Activated CD8-positive, alpha-beta memory T cell treated with anti-CD3 and anti-CD28 coated beads, Interleukin-2, amount 10 ng/mL, durations not matched to agents 7 days and 5 days (primary cell): ENCODE measurements at regions not wholly inside any gene's neighbourhood (a gene's known extent, or its start where the extent isn't known, plus 50 kb on each side); places are given as distances from the start of the nearest gene placed in this dataset.
A peak's percentile ranks its signal among the peaks of the same experiment; 100 is the strongest.

Experiments
- ATAC-seq: fragments of 150-1000 bp; cut with Tn5 transposase; one replicate; pipeline ENCODE4 v1.10.0; 2021; ENCODE audit warnings: moderate library complexity
- CTCF ChIA-PET: fragments of 350-600 bp; sonication (Branson Sonifier 250); formaldehyde crosslinking; loops from one replicate; lab custom pipeline; 2021; ENCODE audit warnings: antibody characterized with exemption; lab: Charles Lee
- DNase-seq: peaks from one replicate; pipeline ENCODE4 v3.0.0-alpha.2; 2020
- H3K27ac Mint-ChIP-seq: one replicate; pipeline ENCODE4 v1.8.0; 2021; ENCODE audit warnings: mild to moderate bottlenecking, mixed read lengths
- H3K27me3 Mint-ChIP-seq: one replicate; pipeline ENCODE4 v1.8.0; 2021; ENCODE audit warnings: mixed read lengths
- H3K36me3 Mint-ChIP-seq: one replicate; pipeline ENCODE4 v1.8.0; 2021; ENCODE audit warnings: mild to moderate bottlenecking, mixed read lengths
- H3K4me1 Mint-ChIP-seq: one replicate; pipeline ENCODE4 v1.8.0; 2021; ENCODE audit warnings: mixed read lengths
- H3K4me3 Mint-ChIP-seq: one replicate; pipeline ENCODE4 v1.8.0; 2021; ENCODE audit warnings: mild to moderate bottlenecking, moderate library complexity, mixed read lengths
- H3K9me3 Mint-ChIP-seq: one replicate; pipeline ENCODE4 v1.8.0; 2022; ENCODE audit warnings: low read depth, mixed read lengths

- Mint-ChIP-seq H3K9me3 (peaks cover 2% of the 10 kb centered on the region), H3K27ac (no peak overlapping the region), H3K4me3 (no peak overlapping the region), H3K4me1 (peaks cover 27% of the 10 kb centered on the region), H3K36me3 (peaks cover 10% of the 10 kb centered on the region), H3K27me3 (no peaks in the 10 kb centered on the region)
- ATAC-seq (no peak), DNase-seq (no peak)
- CTCF ChIA-PET = interaction anchor here (1.1 to 1.8 kb wide), 3 partner anchors 9 to 21 kb away, joined by 3 to 7 read pairs (median 4); no protein-coding TSS in a partner anchor
Measured at GRCh38 chr6:137953761-137954160, 86.7 kb downstream of the TNFAIP3 start.

- CTCF ChIA-PET = interaction anchor here (1.1 to 1.8 kb wide), 3 partner anchors 9 to 21 kb away, joined by 3 to 7 read pairs (median 4); no protein-coding TSS in a partner anchor
- Mint-ChIP-seq H3K9me3 (peaks cover 3% of the 10 kb centered on the region), H3K27me3 (no peaks in the 10 kb centered on the region), H3K4me1 (peaks cover 28% of the 10 kb centered on the region), H3K36me3 (peaks cover 12% of the 10 kb centered on the region), H3K27ac (no peak overlapping the region), H3K4me3 (no peak overlapping the region)
- ATAC-seq (no peak), DNase-seq (no peak)
Measured at GRCh38 chr6:137954253-137954652, 87.2 kb downstream of the TNFAIP3 start.

- peaks cover 22% of the 10 kb centered on the region for H3K36me3 Mint-ChIP-seq
- H3K4me1 Mint-ChIP-seq = peaks cover 14% of the 10 kb centered on the region
- ATAC-seq (no peak), DNase-seq (no peak)
- peaks cover 8% of the 10 kb centered on the region for H3K9me3 Mint-ChIP-seq
- CTCF ChIA-PET = interaction anchor here (1.0 kb wide), 1 partner anchor 11 kb away, joined by 3 read pairs; no protein-coding TSS in a partner anchor
- no peak overlapping the region for H3K4me3 Mint-ChIP-seq
- no peaks in the 10 kb centered on the region for H3K27me3 Mint-ChIP-seq
- H3K27ac Mint-ChIP-seq = no peak overlapping the region
Measured at GRCh38 chr6:137956098-137956488, 89.0 kb downstream of the TNFAIP3 start.

- Mint-ChIP-seq H3K4me1 (peaks cover 12% of the 10 kb centered on the region), H3K9me3 (peaks cover 11% of the 10 kb centered on the region), H3K36me3 (peaks cover 27% of the 10 kb centered on the region), H3K27me3 (no peaks in the 10 kb centered on the region), H3K27ac (no peak overlapping the region), H3K4me3 (no peak overlapping the region)
- ATAC-seq (no peak), DNase-seq (no peak)
- CTCF ChIA-PET = interaction anchor here (1.3 to 3.1 kb wide), 2 partner anchors 10 to 12 kb away, joined by 5 to 13 read pairs; no protein-coding TSS in a partner anchor
Measured at GRCh38 chr6:137957471-137957870, 90.4 kb downstream of the TNFAIP3 start.

DNA sequence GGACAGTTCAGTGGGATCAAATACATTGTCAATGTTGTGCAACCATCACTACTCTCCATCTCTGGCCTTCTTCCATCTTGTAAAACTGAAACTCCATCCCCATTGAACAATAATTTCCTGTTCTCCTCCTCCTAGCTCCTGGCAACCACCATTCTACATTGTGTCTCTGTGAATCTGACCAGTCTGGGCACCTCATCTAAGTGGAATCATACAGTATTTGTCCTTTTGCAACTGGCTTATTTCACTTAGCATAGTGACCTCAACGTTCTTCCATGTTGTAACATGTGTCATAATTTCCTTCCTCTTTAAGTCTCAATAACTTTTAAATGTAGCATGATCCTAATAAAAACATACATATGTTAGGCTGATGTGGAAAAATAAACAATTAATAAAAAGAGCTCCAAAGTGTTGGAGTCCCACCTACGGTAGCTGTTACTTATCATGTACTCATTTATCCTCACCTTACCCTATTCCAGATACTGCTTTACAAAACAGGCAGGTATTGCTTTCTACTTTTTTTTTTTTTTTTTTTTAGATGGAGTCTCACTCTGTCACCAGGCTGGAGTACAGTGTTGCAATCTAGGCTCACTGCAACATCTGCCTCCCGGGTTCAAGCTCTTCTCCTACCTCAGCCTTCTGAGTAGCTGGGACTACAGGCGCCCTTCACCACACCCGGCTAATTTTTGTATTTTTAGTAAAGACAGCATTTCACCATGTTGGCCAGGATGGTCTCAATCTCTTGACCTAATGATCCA, 91.9 kb downstream of the TNFAIP3 start:
- no peaks in the 10 kb centered on the region for H3K27me3 Mint-ChIP-seq
- ATAC-seq (no peak), DNase-seq (no peak)
- peaks cover 27% of the 10 kb centered on the region for H3K36me3 Mint-ChIP-seq
- peaks cover 11% of the 10 kb centered on the region for H3K9me3 Mint-ChIP-seq
- CTCF ChIA-PET = interaction anchor here (0.7 to 3.1 kb wide), 9 partner anchors 8 to 255 kb away, joined by 3 to 14 read pairs (median 4); no protein-coding TSS in a partner anchor
- peaks cover 12% of the 10 kb centered on the region for H3K4me1 Mint-ChIP-seq
- no peak overlapping the region for H3K4me3 Mint-ChIP-seq
- H3K27ac Mint-ChIP-seq = no peak overlapping the region

DNA sequence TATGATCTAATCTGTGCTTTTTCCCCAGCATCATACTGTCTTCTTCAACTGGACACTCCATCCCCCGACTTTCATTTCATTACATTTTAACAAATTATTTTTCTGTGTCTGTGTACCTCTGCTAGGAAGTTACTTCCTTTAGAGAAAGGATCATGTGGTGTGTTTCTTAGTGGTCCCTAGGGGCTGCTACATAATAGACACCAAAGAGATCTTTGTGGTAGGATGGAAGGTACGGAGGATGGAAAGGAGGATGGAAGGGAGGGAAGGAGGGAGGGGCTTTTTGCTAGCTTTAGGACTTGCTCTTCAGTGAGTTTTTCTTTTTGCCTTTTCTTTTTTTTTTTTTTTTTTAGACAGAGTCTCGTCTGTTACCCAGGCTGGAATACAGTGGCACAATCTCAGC, 95.7 kb downstream of the TNFAIP3 start:
- H3K27ac Mint-ChIP-seq = no peak overlapping the region
- DNase-seq (no peak), ATAC-seq (no peak)
- CTCF ChIA-PET = interaction anchor here (1.1 to 6.9 kb wide), 6 partner anchors 12 to 258 kb away, joined by 3 to 26 read pairs (median 4); no protein-coding TSS in a partner anchor
- no peak overlapping the region for H3K4me3 Mint-ChIP-seq
- no peaks in the 10 kb centered on the region for H3K27me3 Mint-ChIP-seq
- peaks cover 13% of the 10 kb centered on the region for H3K4me1 Mint-ChIP-seq
- peaks cover 11% of the 10 kb centered on the region for H3K9me3 Mint-ChIP-seq
- H3K36me3 Mint-ChIP-seq = peaks cover 27% of the 10 kb centered on the region

- Mint-ChIP-seq H3K27me3 (no peaks in the 10 kb centered on the region), H3K4me3 (no peak overlapping the region), H3K36me3 (peaks cover 22% of the 10 kb centered on the region), H3K4me1 (peaks cover 27% of the 10 kb centered on the region), H3K9me3 (peaks cover 5% of the 10 kb centered on the region), H3K27ac (no peak overlapping the region)
- DNase-seq (no peak), ATAC-seq (no peak)
- CTCF ChIA-PET = interaction anchor here (2.5 to 7.0 kb wide), 3 partner anchors 20 to 260 kb away, joined by 8 to 36 read pairs (median 26); no protein-coding TSS in a partner anchor
Measured at GRCh38 chr6:137964876-137965275, 97.8 kb downstream of the TNFAIP3 start.

GRCh38 chr6:137967689-137968454, 100.8 kb downstream of the TNFAIP3 start:
- peaks cover 42% of the 10 kb centered on the region for H3K4me1 Mint-ChIP-seq
- peak overlapping the region; percentile 54 for H3K27ac Mint-ChIP-seq
- H3K9me3 Mint-ChIP-seq = no peaks in the 10 kb centered on the region
- no peak overlapping the region for H3K4me3 Mint-ChIP-seq
- CTCF ChIA-PET = interaction anchor here (0.9 to 7.0 kb wide), 11 partner anchors 8 to 263 kb away, joined by 3 to 36 read pairs (median 5); partner anchors contain the start of gene TNFAIP3
- DNase-seq = no peak
- no peaks in the 10 kb centered on the region for H3K27me3 Mint-ChIP-seq
- peaks cover 17% of the 10 kb centered on the region for H3K36me3 Mint-ChIP-seq
- ATAC-seq = no peak

GRCh38 chr6:137968455-137968804, 101.4 kb downstream of the TNFAIP3 start:
- Mint-ChIP-seq H3K4me3 (no peak overlapping the region), H3K27ac (peak overlapping the region; percentile 54), H3K9me3 (no peaks in the 10 kb centered on the region), H3K36me3 (peaks cover 19% of the 10 kb centered on the region), H3K27me3 (no peaks in the 10 kb centered on the region), H3K4me1 (peaks cover 44% of the 10 kb centered on the region)
- no peak for ATAC-seq
- DNase-seq = no peak
- CTCF ChIA-PET = interaction anchor here (0.9 to 7.0 kb wide), 10 partner anchors 10 to 264 kb away, joined by 3 to 36 read pairs (median 4); partner anchors contain the start of gene TNFAIP3

DNA sequence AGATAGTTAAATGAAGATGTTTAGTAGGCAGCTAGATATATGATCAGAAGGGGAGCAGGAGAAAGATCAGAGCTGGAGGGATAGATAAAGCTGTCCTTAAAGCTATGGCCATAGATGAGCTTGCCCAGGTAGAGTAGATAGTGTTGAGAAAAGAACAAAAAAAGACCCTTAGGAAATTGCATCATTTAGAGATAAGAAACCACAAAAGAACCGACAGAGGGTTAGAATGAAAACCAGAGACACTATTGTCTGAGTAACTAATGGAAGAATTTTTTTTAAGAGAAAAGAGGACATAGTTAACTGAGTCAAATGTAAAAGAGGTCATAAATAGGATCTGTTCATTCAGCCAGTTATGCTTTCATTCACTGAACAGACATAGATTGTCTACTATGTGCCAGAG, 101.8 kb downstream of the TNFAIP3 start:
- peaks cover 45% of the 10 kb centered on the region for H3K4me1 Mint-ChIP-seq
- H3K27me3 Mint-ChIP-seq = no peaks in the 10 kb centered on the region
- H3K4me3 Mint-ChIP-seq = no peak overlapping the region
- ATAC-seq (peak; percentile 70), DNase-seq (no peak)
- H3K27ac Mint-ChIP-seq = peak overlapping the region; percentile 75
- CTCF ChIA-PET = interaction anchor here (0.6 to 7.0 kb wide), 11 partner anchors 11 to 264 kb away, joined by 3 to 36 read pairs (median 4); partner anchors contain the start of gene TNFAIP3
- H3K36me3 Mint-ChIP-seq = peaks cover 20% of the 10 kb centered on the region
- no peaks in the 10 kb centered on the region for H3K9me3 Mint-ChIP-seq

- ATAC-seq (no peak), DNase-seq (no peak)
- CTCF ChIA-PET = interaction anchor here (0.6 to 7.0 kb wide), 6 partner anchors 9 to 145 kb away, joined by 3 to 36 read pairs (median 22); no protein-coding TSS in a partner anchor
- Mint-ChIP-seq H3K27me3 (no peaks in the 10 kb centered on the region), H3K4me1 (peaks cover 53% of the 10 kb centered on the region), H3K9me3 (no peaks in the 10 kb centered on the region), H3K27ac (peak overlapping the region; percentile 54), H3K4me3 (no peak overlapping the region), H3K36me3 (peaks cover 20% of the 10 kb centered on the region)
Measured at GRCh38 chr6:137969874-137970273, 102.8 kb downstream of the TNFAIP3 start.

GRCh38 chr6:137970368-137970767, 103.3 kb downstream of the TNFAIP3 start:
- DNase-seq = peak; percentile 58
- no peaks in the 10 kb centered on the region for H3K27me3 Mint-ChIP-seq
- H3K9me3 Mint-ChIP-seq = no peaks in the 10 kb centered on the region
- peaks cover 58% of the 10 kb centered on the region for H3K4me1 Mint-ChIP-seq
- CTCF ChIA-PET = interaction anchor here (1.0 to 7.0 kb wide), 7 partner anchors 10 to 272 kb away, joined by 3 to 36 read pairs (median 3); no protein-coding TSS in a partner anchor
- H3K27ac Mint-ChIP-seq = peak overlapping the region; percentile 54
- peaks cover 20% of the 10 kb centered on the region for H3K36me3 Mint-ChIP-seq
- H3K4me3 Mint-ChIP-seq = no peak overlapping the region
- peak; percentile 18 for ATAC-seq

- DNase-seq (no peak), ATAC-seq (no peak)
- Mint-ChIP-seq H3K27me3 (no peaks in the 10 kb centered on the region), H3K4me3 (no peak overlapping the region), H3K36me3 (peaks cover 15% of the 10 kb centered on the region), H3K9me3 (no peaks in the 10 kb centered on the region), H3K27ac (no peak overlapping the region), H3K4me1 (peaks cover 74% of the 10 kb centered on the region)
- CTCF ChIA-PET = interaction anchor here (0.7 to 3.8 kb wide), 3 partner anchors 26 to 106 kb away, joined by 4 to 28 read pairs (median 11); partner anchors contain the start of gene TNFAIP3
Measured at GRCh38 chr6:137973201-137973600, 106.1 kb downstream of the TNFAIP3 start.
